Left hindlimb (tissue), 1 donor: ENCODE measurements at regions not wholly inside any gene's neighbourhood (a gene's known extent, or its start where the extent isn't known, plus 50 kb on each side); places are given as distances from the start of the nearest gene placed in this dataset.

Experiments
- DNase-seq: peaks from one replicate; pipeline ENCODE4 v3.0.0-alpha.2; 2018

- no peak for DNase-seq
Observed at GRCh38 chr6:40714576-40715564, 127.7 kb upstream of the LRFN2 start.

- DNase-seq = no peak
Observed at GRCh38 chr6:40714143-40714542, 127.0 kb upstream of the LRFN2 start.

- DNase-seq = no peak
Observed at GRCh38 chr6:40713002-40713719, 126.0 kb upstream of the LRFN2 start.

GRCh38 chr6:40710626-40711330 is 123.6 kb upstream of the LRFN2 start:
- DNase-seq = peak; percentile 54

GRCh38 chr6:40708049-40708448 is 120.9 kb upstream of the LRFN2 start:
- DNase-seq = no peak

GRCh38 chr6:40706178-40706577 is 119.0 kb upstream of the LRFN2 start:
- DNase-seq = no peak

- no peak for DNase-seq
Observed at GRCh38 chr6:40705354-40705753, 118.2 kb upstream of the LRFN2 start.

- no peak for DNase-seq
Observed at GRCh38 chr6:40701352-40702007, 114.3 kb upstream of the LRFN2 start.

GRCh38 chr6:40700006-40700580 is 112.9 kb upstream of the LRFN2 start:
- DNase-seq = no peak

- no peak for DNase-seq
Observed at GRCh38 chr6:40695750-40696415, 108.7 kb upstream of the LRFN2 start.

- no peak for DNase-seq
Observed at GRCh38 chr6:40695114-40695513, 108.0 kb upstream of the LRFN2 start.

- no peak for DNase-seq
Observed at GRCh38 chr6:40693768-40694167, 106.6 kb upstream of the LRFN2 start.

GRCh38 chr6:40692337-40692736 is 105.2 kb upstream of the LRFN2 start:
- DNase-seq = no peak

GRCh38 chr6:40689185-40689584 is 102.0 kb upstream of the LRFN2 start:
- DNase-seq = no peak

GRCh38 chr6:40688214-40688761 is 101.1 kb upstream of the LRFN2 start:
- DNase-seq = no peak

- DNase-seq = no peak
Observed at GRCh38 chr6:40685862-40686261, 98.7 kb upstream of the LRFN2 start.

GRCh38 chr6:40681622-40682021 is 94.5 kb upstream of the LRFN2 start:
- no peak for DNase-seq

- no peak for DNase-seq
Observed at GRCh38 chr6:40678941-40679340, 91.8 kb upstream of the LRFN2 start.

GRCh38 chr6:40674170-40674569 is 87.0 kb upstream of the LRFN2 start:
- DNase-seq = no peak

- DNase-seq = no peak
Observed at GRCh38 chr6:40672087-40672486, 84.9 kb upstream of the LRFN2 start.

- DNase-seq = no peak
Observed at GRCh38 chr6:40671694-40672050, 84.5 kb upstream of the LRFN2 start.
